ENCODE measurements at regions not wholly inside any gene's neighbourhood (a gene's known extent, or its start where the extent isn't known, plus 50 kb on each side); places are given as distances from the start of the nearest gene placed in this dataset.

DNA sequence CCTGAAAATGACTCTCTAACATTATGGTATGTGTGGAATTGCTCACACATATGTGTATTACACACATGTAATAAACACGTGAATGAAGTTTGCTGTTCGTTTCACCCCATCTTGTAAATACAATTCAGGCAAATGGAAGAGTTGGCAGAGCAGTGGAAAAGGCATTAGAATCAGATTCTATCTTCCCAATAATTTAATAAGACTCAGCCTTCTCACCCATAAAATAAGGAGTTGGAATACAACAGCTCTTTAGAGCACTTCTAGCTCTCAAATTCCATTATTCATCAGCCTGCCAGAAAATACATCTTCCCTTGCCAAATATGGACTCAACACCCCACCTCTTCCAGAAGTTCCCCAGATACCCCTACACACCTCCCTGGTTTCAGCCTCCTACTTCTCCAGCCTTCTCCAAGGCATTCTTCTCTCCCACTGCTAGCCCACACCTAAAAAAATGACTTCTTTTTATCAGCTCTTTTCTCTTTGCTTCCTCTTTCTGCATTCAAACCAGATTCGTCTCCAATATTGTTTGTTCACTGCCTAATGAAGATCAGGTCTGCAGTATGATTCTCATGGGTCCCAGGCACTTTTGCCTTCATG is 66.2 kb upstream of the DYRK2 start:
- Histone ChIP-seq H3K4me1 (ENCODE audit: control insufficient read depth in 4 of 4, insufficient read depth in 4 of 4, low read length in 3 of 4) (no peaks in the 10 kb centered on the region), H3K36me3 (ENCODE audit: control insufficient read depth in 4 of 4, insufficient read depth in 3 of 4, low read depth in 1 of 4, low read length in 3 of 4) (no peaks in the 10 kb centered on the region), H3K9me3 (ENCODE audit: control insufficient read depth in 4 of 4, low read length in 3 of 4) (no peaks in the 10 kb centered on the region), H3K27me3 (ENCODE audit: control insufficient read depth in 4 of 4, insufficient read depth in 4 of 4, low read length in 3 of 4) (peaks cover 0 to 5% (median 1%) of the 10 kb centered on the region in 4 donors), H3K27ac (ENCODE audit: low read depth in 1 of 2, low read length in 2 of 2) (no peak overlapping the region), H3K4me3 (ENCODE audit: low read depth in 1 of 3, low read length in 3 of 3) (no peak overlapping the region), H3K9ac (ENCODE audit: low read depth in 1 of 2, low read length in 2 of 2) (no peak overlapping the region)
- TF ChIP-seq CTCF (IDR thresholded peaks at IDR 0.05; ENCODE audit: low read depth, low read length, missing input control): no peak
- no peak for TF ChIP-seq RXRA (IDR thresholded peaks at IDR 0.05)
- no peak for TF ChIP-seq HNF4G (IDR thresholded peaks at IDR 0.05)
- no peak for TF ChIP-seq GABPA (IDR thresholded peaks at IDR 0.05 in 1 of 2, conservative IDR thresholded peaks at IDR 0.05 in 1 of 2)
- TF ChIP-seq, protein P1, sequence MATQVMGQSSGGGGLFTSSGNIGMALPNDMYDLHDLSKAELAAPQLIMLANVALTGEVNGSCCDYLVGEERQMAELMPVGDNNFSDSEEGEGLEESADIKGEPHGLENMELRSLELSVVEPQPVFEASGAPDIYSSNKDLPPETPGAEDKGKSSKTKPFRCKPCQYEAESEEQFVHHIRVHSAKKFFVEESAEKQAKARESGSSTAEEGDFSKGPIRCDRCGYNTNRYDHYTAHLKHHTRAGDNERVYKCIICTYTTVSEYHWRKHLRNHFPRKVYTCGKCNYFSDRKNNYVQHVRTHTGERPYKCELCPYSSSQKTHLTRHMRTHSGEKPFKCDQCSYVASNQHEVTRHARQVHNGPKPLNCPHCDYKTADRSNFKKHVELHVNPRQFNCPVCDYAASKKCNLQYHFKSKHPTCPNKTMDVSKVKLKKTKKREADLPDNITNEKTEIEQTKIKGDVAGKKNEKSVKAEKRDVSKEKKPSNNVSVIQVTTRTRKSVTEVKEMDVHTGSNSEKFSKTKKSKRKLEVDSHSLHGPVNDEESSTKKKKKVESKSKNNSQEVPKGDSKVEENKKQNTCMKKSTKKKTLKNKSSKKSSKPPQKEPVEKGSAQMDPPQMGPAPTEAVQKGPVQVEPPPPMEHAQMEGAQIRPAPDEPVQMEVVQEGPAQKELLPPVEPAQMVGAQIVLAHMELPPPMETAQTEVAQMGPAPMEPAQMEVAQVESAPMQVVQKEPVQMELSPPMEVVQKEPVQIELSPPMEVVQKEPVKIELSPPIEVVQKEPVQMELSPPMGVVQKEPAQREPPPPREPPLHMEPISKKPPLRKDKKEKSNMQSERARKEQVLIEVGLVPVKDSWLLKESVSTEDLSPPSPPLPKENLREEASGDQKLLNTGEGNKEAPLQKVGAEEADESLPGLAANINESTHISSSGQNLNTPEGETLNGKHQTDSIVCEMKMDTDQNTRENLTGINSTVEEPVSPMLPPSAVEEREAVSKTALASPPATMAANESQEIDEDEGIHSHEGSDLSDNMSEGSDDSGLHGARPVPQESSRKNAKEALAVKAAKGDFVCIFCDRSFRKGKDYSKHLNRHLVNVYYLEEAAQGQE (IDR thresholded peaks at IDR 0.05): no peak
- TF ChIP-seq, protein P2, sequence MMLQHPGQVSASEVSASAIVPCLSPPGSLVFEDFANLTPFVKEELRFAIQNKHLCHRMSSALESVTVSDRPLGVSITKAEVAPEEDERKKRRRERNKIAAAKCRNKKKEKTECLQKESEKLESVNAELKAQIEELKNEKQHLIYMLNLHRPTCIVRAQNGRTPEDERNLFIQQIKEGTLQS (IDR thresholded peaks at IDR 0.05): no peak
- no peak for TF ChIP-seq RAD21 (IDR thresholded peaks at IDR 0.05)
- TF ChIP-seq FOXA1 (IDR thresholded peaks at IDR 0.05): no peak
- no peak for TF ChIP-seq FOXA2 (IDR thresholded peaks at IDR 0.05)
- TF ChIP-seq TAF1 (conservative IDR thresholded peaks at IDR 0.05): no peak
- no peak for TF ChIP-seq SP1 (IDR thresholded peaks at IDR 0.05)
- TF ChIP-seq YY1 (IDR thresholded peaks at IDR 0.05): no peak
- no peak for TF ChIP-seq EGR1 (IDR thresholded peaks at IDR 0.05; ENCODE audit: low read depth in 2 of 2)
- no peak for DNase-seq (ENCODE audit: low spot score)
- WGBS: 61% methylated on average over 3 of the region's 3 CpGs

DNA sequence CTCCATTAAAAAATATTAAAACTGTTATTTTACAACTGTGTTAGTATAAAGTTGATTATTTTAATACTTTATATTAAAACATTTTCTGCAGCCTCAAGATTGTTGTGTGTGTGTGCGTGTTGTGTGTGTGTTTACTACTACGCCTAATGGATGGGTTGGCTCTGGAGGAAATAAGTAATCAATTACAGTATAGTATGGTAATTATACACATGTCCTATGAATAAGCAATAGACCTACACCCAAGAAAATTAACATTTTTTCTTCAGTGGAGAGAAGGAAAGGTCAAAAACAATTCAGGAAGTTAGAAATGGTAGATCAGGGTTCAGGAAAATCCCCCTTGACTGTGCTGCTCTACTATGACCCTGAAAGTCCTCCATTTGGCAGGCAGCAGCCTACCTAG is 65.7 kb upstream of the DYRK2 start:
- Histone ChIP-seq H3K4me1 (ENCODE audit: control insufficient read depth in 4 of 4, insufficient read depth in 4 of 4, low read length in 3 of 4) (no peaks in the 10 kb centered on the region), H3K9me3 (ENCODE audit: control insufficient read depth in 4 of 4, low read length in 3 of 4) (no peaks in the 10 kb centered on the region), H3K4me3 (ENCODE audit: low read depth in 1 of 3, low read length in 3 of 3) (no peak overlapping the region), H3K36me3 (ENCODE audit: control insufficient read depth in 4 of 4, insufficient read depth in 3 of 4, low read depth in 1 of 4, low read length in 3 of 4) (no peaks in the 10 kb centered on the region), H3K27ac (ENCODE audit: low read depth in 1 of 2, low read length in 2 of 2) (no peak overlapping the region), H3K27me3 (ENCODE audit: control insufficient read depth in 4 of 4, insufficient read depth in 4 of 4, low read length in 3 of 4) (peaks cover 0 to 5% (median 1%) of the 10 kb centered on the region in 4 donors), H3K9ac (ENCODE audit: low read depth in 1 of 2, low read length in 2 of 2) (no peak overlapping the region)
- TF ChIP-seq TAF1 (conservative IDR thresholded peaks at IDR 0.05): no peak
- DNase-seq (ENCODE audit: low spot score): no peak
- WGBS: 84% methylated on average over 2 of the region's 2 CpGs

DNA sequence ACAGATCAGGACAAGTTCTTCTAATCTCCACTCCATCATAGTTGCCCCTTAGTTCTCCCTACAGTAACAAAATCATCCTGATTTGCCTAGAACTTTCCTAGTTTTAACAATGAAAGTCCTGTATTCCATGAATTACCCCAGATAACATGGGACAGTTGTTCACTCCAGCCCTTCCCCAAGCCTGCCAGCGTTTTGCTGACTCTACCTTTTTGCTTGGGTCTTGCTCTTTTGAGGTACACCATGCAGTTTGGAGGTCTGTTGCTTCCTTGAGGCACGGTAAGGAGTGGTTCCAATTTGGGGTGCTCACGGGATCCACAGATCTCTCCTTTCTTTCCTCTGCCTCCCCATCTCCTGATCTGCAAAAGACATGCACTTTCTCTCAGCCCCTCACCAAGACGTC is 61.6 kb upstream of the DYRK2 start:
- Histone ChIP-seq H3K27me3 (ENCODE audit: control insufficient read depth in 4 of 4, insufficient read depth in 4 of 4, low read length in 3 of 4) (peaks cover 0 to 5% (median 1%) of the 10 kb centered on the region in 4 donors), H3K4me3 (ENCODE audit: low read depth in 1 of 3, low read length in 3 of 3) (no peak overlapping the region), H3K27ac (ENCODE audit: low read depth in 1 of 2, low read length in 2 of 2) (no peak overlapping the region), H3K9me3 (ENCODE audit: control insufficient read depth in 4 of 4, low read length in 3 of 4) (no peaks in the 10 kb centered on the region), H3K9ac (ENCODE audit: low read depth in 1 of 2, low read length in 2 of 2) (no peak overlapping the region), H3K36me3 (ENCODE audit: control insufficient read depth in 4 of 4, insufficient read depth in 3 of 4, low read depth in 1 of 4, low read length in 3 of 4) (no peaks in the 10 kb centered on the region), H3K4me1 (ENCODE audit: control insufficient read depth in 4 of 4, insufficient read depth in 4 of 4, low read length in 3 of 4) (peaks cover 0 to 2% (median 0%) of the 10 kb centered on the region in 4 donors)
- DNase-seq (ENCODE audit: low spot score): no peak
- TF ChIP-seq JUND (IDR thresholded peaks at IDR 0.05): no peak
- WGBS: 73% methylated on average over 4 of the region's 4 CpGs
